ENCODE measurements at regions not wholly inside any gene's neighbourhood (a gene's known extent, or its start where the extent isn't known, plus 50 kb on each side); places are given as distances from the start of the nearest gene placed in this dataset.

GRCh38 chr5:120239086-120239485, 225.0 kb upstream of the PRR16 start:
- DNase-seq (ENCODE audit: low read depth in 2 of 2) = no peak
- H3K9ac ChIP-seq (ENCODE audit: insufficient read depth, low read length) = no peak overlapping the region

GRCh38 chr5:120240706-120241105, 223.4 kb upstream of the PRR16 start:
- TF ChIP-seq CTCF (conservative IDR thresholded peaks at IDR 0.05 in 1 of 2, IDR thresholded peaks at IDR 0.05 in 1 of 2; ENCODE audit: low read depth in 1 of 2, low read length in 2 of 2) (no peak), EZH2 (IDR thresholded peaks at IDR 0.05; ENCODE audit: low read length, missing control alignments) (no peak)
- peak in 1 of 2 donors; percentile 66 for DNase-seq (ENCODE audit: low read depth in 2 of 2)

More at GRCh38 chr5:120239086-120239485, 225.0 kb upstream of the PRR16 start:
- H3K4me2 ChIP-seq (ENCODE audit: extremely low read depth, insufficient read depth, low read length) = no peak overlapping the region
- H3K27me3 ChIP-seq (ENCODE audit: control insufficient read depth, insufficient read depth, low read length) = no peaks in the 10 kb centered on the region
- no peaks in the 10 kb centered on the region for H3K9me3 ChIP-seq (ENCODE audit: control insufficient read depth, insufficient read depth, low read depth, low read length)
- H3K4me1 ChIP-seq (ENCODE audit: control insufficient read depth, extremely low read depth, insufficient read depth, low read length) = no peaks in the 10 kb centered on the region
- H3K36me3 ChIP-seq (ENCODE audit: control insufficient read depth, insufficient read depth, low read length) = no peaks in the 10 kb centered on the region
- H3K79me2 ChIP-seq (ENCODE audit: control insufficient read depth, insufficient read depth, low read length) = no peaks in the 10 kb centered on the region
- H2AFZ ChIP-seq (ENCODE audit: low read length) = no peak overlapping the region
- H3K27ac ChIP-seq (ENCODE audit: insufficient read depth, low read length) = no peak overlapping the region
- no peaks in the 10 kb centered on the region for H4K20me1 ChIP-seq (ENCODE audit: control insufficient read depth, extremely low read depth, insufficient read depth, low read length)
- no peak overlapping the region for H3K4me3 ChIP-seq (replicated peaks in 1 of 4; ENCODE audit: control extremely low read depth in 1 of 4, insufficient read depth in 1 of 4, low read depth in 3 of 4, low read length in 4 of 4)
- TF ChIP-seq CTCF (conservative IDR thresholded peaks at IDR 0.05 in 1 of 2, IDR thresholded peaks at IDR 0.05 in 1 of 2; ENCODE audit: low read depth in 1 of 2, low read length in 2 of 2) = no peak
- TF ChIP-seq EZH2 (IDR thresholded peaks at IDR 0.05; ENCODE audit: low read length, missing control alignments) = no peak

GRCh38 chr5:120241400-120241799, 222.7 kb upstream of the PRR16 start:
- Histone ChIP-seq H3K36me3 (ENCODE audit: control insufficient read depth, insufficient read depth, low read length) (no peaks in the 10 kb centered on the region), H3K4me2 (ENCODE audit: extremely low read depth, insufficient read depth, low read length) (no peak overlapping the region), H3K27ac (ENCODE audit: insufficient read depth, low read length) (no peak overlapping the region), H3K9ac (ENCODE audit: insufficient read depth, low read length) (no peak overlapping the region), H3K9me3 (ENCODE audit: control insufficient read depth, insufficient read depth, low read depth, low read length) (no peaks in the 10 kb centered on the region), H3K4me1 (ENCODE audit: control insufficient read depth, extremely low read depth, insufficient read depth, low read length) (no peaks in the 10 kb centered on the region), H2AFZ (ENCODE audit: low read length) (no peak overlapping the region), H3K4me3 (replicated peaks in 1 of 4; ENCODE audit: control extremely low read depth in 1 of 4, insufficient read depth in 1 of 4, low read depth in 3 of 4, low read length in 4 of 4) (no peak overlapping the region), H4K20me1 (ENCODE audit: control insufficient read depth, extremely low read depth, insufficient read depth, low read length) (no peaks in the 10 kb centered on the region), H3K79me2 (ENCODE audit: control insufficient read depth, insufficient read depth, low read length) (no peaks in the 10 kb centered on the region), H3K27me3 (ENCODE audit: control insufficient read depth, insufficient read depth, low read length) (no peaks in the 10 kb centered on the region)
- TF ChIP-seq CTCF (conservative IDR thresholded peaks at IDR 0.05 in 1 of 2, IDR thresholded peaks at IDR 0.05 in 1 of 2; ENCODE audit: low read depth in 1 of 2, low read length in 2 of 2) (no peak), EZH2 (IDR thresholded peaks at IDR 0.05; ENCODE audit: low read length, missing control alignments) (no peak)
- DNase-seq (ENCODE audit: low read depth in 2 of 2) = no peak

More at GRCh38 chr5:120240706-120241105, 223.4 kb upstream of the PRR16 start:
- no peaks in the 10 kb centered on the region for H3K27me3 ChIP-seq (ENCODE audit: control insufficient read depth, insufficient read depth, low read length)
- no peak overlapping the region for H3K4me3 ChIP-seq (replicated peaks in 1 of 4; ENCODE audit: control extremely low read depth in 1 of 4, insufficient read depth in 1 of 4, low read depth in 3 of 4, low read length in 4 of 4)
- H2AFZ ChIP-seq (ENCODE audit: low read length) = no peak overlapping the region
- H3K9me3 ChIP-seq (ENCODE audit: control insufficient read depth, insufficient read depth, low read depth, low read length) = no peaks in the 10 kb centered on the region
- H3K9ac ChIP-seq (ENCODE audit: insufficient read depth, low read length) = no peak overlapping the region
- no peaks in the 10 kb centered on the region for H3K36me3 ChIP-seq (ENCODE audit: control insufficient read depth, insufficient read depth, low read length)
- H3K27ac ChIP-seq (ENCODE audit: insufficient read depth, low read length) = no peak overlapping the region
- no peaks in the 10 kb centered on the region for H3K79me2 ChIP-seq (ENCODE audit: control insufficient read depth, insufficient read depth, low read length)
- H3K4me1 ChIP-seq (ENCODE audit: control insufficient read depth, extremely low read depth, insufficient read depth, low read length) = no peaks in the 10 kb centered on the region
- H3K4me2 ChIP-seq (ENCODE audit: extremely low read depth, insufficient read depth, low read length) = no peak overlapping the region
- no peaks in the 10 kb centered on the region for H4K20me1 ChIP-seq (ENCODE audit: control insufficient read depth, extremely low read depth, insufficient read depth, low read length)
